ENCODE measurements at regions not wholly inside any gene's neighbourhood (a gene's known extent, or its start where the extent isn't known, plus 50 kb on each side); places are given as distances from the start of the nearest gene placed in this dataset.
"Not testable (repeated sequence)": the region's sequence is repeated elsewhere in the genome, so short reads cannot be mapped to it uniquely, and the experiment has no call there.

DNA sequence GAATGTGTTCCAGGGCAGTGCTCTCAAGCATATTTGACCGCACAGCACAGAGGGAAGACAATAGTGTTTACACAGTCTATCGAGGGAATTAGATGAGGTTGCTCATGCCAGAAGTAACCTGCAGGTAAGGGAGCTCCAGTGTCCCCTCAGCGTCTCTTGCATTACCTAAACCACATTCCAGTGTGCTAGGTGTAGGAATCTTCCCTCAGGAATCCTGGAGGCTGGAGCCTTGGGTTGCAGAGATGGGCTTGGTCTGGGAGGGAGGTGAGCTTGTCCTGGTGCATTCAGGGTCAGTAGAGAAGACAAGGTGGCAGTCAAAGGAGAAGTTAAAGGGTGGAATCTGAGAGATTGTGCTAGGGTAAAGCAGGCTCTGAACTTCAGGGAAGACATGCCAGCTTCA, 56.3 kb downstream of the SOX14 start:
- Mint-ChIP-seq H3K4me1 (ENCODE audit: low read depth) (no peaks in the 10 kb centered on the region), H3K36me3 (ENCODE audit: low read depth) (no peaks in the 10 kb centered on the region), H3K27ac (no peak overlapping the region), H3K27me3 (ENCODE audit: low read depth) (peaks cover 4% of the 10 kb centered on the region), H3K9me3 (peaks cover 2% of the 10 kb centered on the region), H3K4me3 (no peak overlapping the region)
- CTCF ChIA-PET, result no interaction called here
- intact Hi-C loops (cut with micrococcal nuclease), result no loop called here
- no peak for DNase-seq

DNA sequence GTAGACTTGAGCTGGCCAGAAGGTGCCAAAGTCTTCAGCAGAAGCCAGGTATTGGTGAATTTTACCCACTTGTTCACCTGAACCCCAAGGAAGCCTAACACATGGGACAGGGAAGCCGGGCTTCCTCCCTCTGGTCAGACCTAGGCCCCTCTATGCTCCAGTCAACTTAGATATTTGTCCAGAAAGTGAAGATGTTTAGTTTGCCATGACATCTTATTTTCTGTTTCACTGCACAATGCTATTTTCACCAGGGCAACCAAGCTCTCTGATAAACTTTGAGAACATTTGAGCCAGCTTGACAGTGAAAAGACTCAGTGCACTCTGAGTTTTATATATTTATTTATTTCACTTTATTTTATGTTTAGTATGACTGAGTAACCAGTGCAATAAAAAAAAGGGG, 71.0 kb downstream of the SOX14 start:
- Mint-ChIP-seq H3K9me3 (no peaks in the 10 kb centered on the region), H3K27ac (no peak overlapping the region), H3K27me3 (ENCODE audit: low read depth) (peaks cover 8% of the 10 kb centered on the region), H3K36me3 (ENCODE audit: low read depth) (no peaks in the 10 kb centered on the region), H3K4me1 (ENCODE audit: low read depth) (no peaks in the 10 kb centered on the region), H3K4me3 (no peak overlapping the region)
- CTCF ChIA-PET, result no interaction called here
- no peak for DNase-seq
- intact Hi-C loops (cut with micrococcal nuclease), result no loop called here

DNA sequence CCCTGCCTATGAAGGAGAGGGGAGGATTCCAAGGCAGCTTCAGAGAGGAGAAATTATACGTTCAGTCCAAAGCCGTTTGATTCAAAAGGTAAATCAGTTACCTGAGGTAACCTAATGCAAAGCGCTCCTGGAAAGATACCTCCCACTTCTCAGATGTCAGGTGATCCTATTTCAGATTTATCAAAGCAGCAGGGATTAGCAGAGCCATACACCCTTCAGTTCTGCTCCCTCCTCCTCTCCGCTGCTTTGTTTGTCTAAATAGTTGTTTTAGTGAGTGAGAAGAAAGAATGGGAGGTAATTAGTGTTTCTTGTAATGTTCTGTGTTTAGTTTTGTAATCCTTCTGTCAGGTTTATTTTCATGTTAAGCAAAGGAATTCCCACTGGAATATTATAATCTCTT, 81.1 kb downstream of the SOX14 start:
- H3K36me3 Mint-ChIP-seq (ENCODE audit: low read depth), result no peaks in the 10 kb centered on the region

DNA sequence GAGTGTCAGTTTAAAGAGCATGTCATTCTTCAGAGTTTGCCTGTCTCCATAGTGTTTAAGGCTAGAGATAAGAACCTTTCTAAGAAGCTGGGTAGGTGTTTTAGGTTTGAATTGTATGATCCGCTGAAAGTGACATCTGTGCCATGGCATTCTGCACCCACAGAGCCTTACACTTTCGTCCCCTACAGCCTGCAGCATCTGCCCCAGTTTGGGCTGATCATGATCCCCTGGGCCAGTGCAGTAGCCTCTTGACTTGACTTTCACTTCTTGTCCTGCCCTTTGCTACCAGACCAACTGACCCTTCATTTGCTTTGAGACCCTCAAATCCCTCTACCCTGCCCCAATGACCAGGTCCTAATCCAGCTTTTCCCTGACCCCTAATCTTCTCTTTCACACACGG, 81.6 kb downstream of the SOX14 start:
- CTCF ChIA-PET, result no interaction called here
- no peaks in the 10 kb centered on the region for H3K9me3 Mint-ChIP-seq
- no peak overlapping the region for H3K4me3 Mint-ChIP-seq
- no peak for DNase-seq
- no peak overlapping the region for H3K27ac Mint-ChIP-seq
- H3K36me3 Mint-ChIP-seq (ENCODE audit: low read depth), result no peaks in the 10 kb centered on the region
- peaks cover 12% of the 10 kb centered on the region for H3K27me3 Mint-ChIP-seq (ENCODE audit: low read depth)
- intact Hi-C loops (cut with micrococcal nuclease), result no loop called here
- no peaks in the 10 kb centered on the region for H3K4me1 Mint-ChIP-seq (ENCODE audit: low read depth)

More for the DNA sequence above, 81.1 kb downstream of the SOX14 start:
- H3K4me1 Mint-ChIP-seq (ENCODE audit: low read depth), result no peaks in the 10 kb centered on the region
- H3K9me3 Mint-ChIP-seq, result no peaks in the 10 kb centered on the region
- no peak for DNase-seq
- no peak overlapping the region for H3K4me3 Mint-ChIP-seq
- intact Hi-C loops (cut with micrococcal nuclease), result no loop called here
- CTCF ChIA-PET, result no interaction called here
- no peak overlapping the region for H3K27ac Mint-ChIP-seq
- H3K27me3 Mint-ChIP-seq (ENCODE audit: low read depth), result peaks cover 12% of the 10 kb centered on the region

DNA sequence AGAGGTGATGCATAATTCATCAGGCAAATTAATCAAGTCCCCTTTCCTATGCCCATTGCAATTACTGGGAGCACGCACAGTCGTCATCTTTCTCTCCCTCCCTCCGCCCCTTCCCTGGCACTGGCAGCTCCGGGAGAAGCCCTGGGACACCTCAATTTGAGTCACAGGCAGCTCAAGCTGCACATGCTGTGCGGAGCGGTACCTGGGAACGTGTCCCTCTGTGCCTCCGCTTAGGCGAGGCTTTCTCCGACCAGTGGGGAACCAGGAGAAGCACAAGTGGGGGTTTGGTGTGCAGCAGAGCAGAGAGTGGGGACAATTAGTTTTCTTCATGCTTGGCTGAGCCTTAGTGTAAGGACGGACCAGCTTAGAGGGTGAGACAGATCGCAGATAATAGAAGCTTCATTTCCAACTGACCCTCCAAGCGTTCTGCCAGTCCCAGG, 88.3 kb downstream of the SOX14 start:
- no peaks in the 10 kb centered on the region for H3K4me1 Mint-ChIP-seq (ENCODE audit: low read depth)
- H3K27ac Mint-ChIP-seq, result no peak overlapping the region
- no peak overlapping the region for H3K4me3 Mint-ChIP-seq
- intact Hi-C loops (cut with micrococcal nuclease), result no loop called here
- CTCF ChIA-PET, result interaction anchor here (0.9 kb wide), 1 partner anchor 9 kb away, joined by 3 read pairs; no protein-coding TSS in a partner anchor
- H3K9me3 Mint-ChIP-seq, result no peaks in the 10 kb centered on the region
- no peak for DNase-seq
- H3K36me3 Mint-ChIP-seq (ENCODE audit: low read depth), result no peaks in the 10 kb centered on the region
- peaks cover 8% of the 10 kb centered on the region for H3K27me3 Mint-ChIP-seq (ENCODE audit: low read depth)

DNA sequence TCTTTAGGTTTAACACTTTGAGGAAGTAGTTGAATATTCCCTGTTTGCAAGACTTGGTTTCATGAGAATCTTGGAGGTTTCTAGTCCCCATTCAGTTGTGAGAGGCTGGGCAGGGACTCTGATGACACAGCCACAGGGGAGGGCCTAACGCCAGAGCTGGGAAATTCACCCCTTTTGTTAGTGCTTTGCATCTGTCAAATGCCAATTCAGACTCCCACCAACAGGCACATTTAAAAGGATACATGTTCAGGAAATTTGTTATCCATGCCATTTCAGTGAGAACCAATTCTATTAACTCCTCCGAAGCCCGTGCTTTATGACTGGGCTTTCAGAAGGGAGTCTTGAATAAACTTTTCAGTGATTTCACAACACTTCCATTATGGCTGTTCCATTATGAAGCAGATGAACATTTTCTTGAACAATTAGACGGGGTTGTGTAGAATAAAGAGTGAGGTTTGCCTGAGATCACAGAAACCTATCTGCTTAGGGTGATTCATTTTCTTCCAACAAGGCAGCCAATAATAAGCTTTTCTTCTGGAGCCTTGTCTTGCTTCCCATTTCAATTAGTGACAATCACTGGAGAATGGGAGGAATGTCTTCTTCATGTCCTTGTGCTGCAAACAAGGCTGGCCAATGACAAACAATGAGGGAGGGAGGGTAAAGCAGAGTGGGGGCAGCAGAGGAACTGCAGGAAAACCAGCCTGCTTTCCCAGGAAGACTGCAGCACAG, 90.6 kb downstream of the SOX14 start:
- no peak for DNase-seq
- no peaks in the 10 kb centered on the region for H3K9me3 Mint-ChIP-seq
- H3K36me3 Mint-ChIP-seq (ENCODE audit: low read depth), result no peaks in the 10 kb centered on the region
- no peaks in the 10 kb centered on the region for H3K27me3 Mint-ChIP-seq (ENCODE audit: low read depth)
- H3K4me1 Mint-ChIP-seq (ENCODE audit: low read depth), result no peaks in the 10 kb centered on the region
- H3K4me3 Mint-ChIP-seq, result no peak overlapping the region
- intact Hi-C loops (cut with micrococcal nuclease), result no loop called here
- no peak overlapping the region for H3K27ac Mint-ChIP-seq
- CTCF ChIA-PET, result no interaction called here

DNA sequence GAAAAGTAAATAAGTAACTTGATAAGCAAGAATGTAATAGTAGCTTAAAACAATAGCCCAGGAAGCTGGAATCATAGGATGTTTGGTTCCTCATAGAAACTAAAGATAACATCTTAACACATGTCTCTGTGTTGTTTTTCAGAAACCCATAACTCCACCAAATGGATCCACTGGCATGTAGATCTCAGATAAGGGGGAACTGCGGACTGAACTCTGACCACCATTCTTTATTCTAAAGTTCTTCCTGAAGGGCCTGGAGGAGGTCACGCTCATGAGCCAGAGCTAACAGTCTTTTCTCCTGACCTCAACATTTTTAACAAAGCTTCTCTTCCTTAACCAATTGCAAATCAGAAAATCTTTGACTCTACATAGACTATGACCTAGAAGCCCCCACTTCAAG, 101.9 kb downstream of the SOX14 start:
- Mint-ChIP-seq H3K4me3 (no peak overlapping the region), H3K4me1 (ENCODE audit: low read depth) (no peaks in the 10 kb centered on the region), H3K27ac (no peak overlapping the region), H3K9me3 (peaks cover 4% of the 10 kb centered on the region), H3K27me3 (ENCODE audit: low read depth) (peaks cover 13% of the 10 kb centered on the region), H3K36me3 (ENCODE audit: low read depth) (no peaks in the 10 kb centered on the region)
- CTCF ChIA-PET, result no interaction called here
- no peak for DNase-seq
- intact Hi-C loops (cut with micrococcal nuclease), result no loop called here

DNA sequence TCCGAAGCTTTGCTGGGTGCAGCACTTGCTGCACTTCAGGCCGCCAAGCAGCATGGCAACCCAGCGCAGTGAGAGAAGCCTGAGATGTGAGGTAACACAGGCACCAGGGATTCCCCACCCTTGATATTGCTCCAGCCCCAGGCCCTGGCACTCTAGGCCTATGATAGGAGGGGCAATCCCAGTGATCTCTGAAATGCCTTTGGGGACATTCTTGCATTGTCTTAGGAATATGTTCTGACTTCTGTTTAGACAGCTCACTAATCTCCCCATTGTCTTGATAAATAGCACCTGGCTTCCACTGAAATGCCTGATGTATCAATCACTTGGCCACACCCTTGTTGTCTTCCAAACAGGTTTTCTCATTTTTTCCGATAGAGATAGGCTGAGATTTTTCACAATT, 102.8 kb downstream of the SOX14 start:
- Mint-ChIP-seq H3K9me3 (peaks cover 6% of the 10 kb centered on the region), H3K36me3 (ENCODE audit: low read depth) (no peaks in the 10 kb centered on the region), H3K27ac (no peak overlapping the region), H3K4me1 (ENCODE audit: low read depth) (no peaks in the 10 kb centered on the region), H3K27me3 (ENCODE audit: low read depth) (peaks cover 13% of the 10 kb centered on the region), H3K4me3 (no peak overlapping the region)
- CTCF ChIA-PET, result no interaction called here
- DNase-seq, result no peak
- intact Hi-C loops (cut with micrococcal nuclease), result no loop called here

DNA sequence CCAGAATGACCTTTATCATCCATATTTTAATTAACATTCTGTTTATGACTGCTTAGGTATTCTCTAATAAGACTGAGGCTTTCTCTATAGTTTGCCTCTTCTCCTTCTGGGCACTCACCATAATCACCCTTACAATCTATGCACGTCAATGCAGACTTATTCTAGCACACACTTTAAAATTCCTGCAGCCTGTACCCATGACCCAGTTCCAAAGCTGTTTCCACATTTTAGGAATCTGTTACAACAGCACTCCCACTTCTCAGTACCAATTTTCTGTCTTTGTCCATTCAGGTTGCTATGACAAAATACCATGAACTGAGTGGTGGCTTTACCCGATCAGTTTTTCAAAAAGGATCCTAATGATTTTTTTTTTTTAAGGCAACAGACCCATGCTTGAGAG, 103.5 kb downstream of the SOX14 start:
- no peak for DNase-seq
- intact Hi-C loops (cut with micrococcal nuclease), result no loop called here
- Mint-ChIP-seq H3K9me3 (peaks cover 6% of the 10 kb centered on the region), H3K27ac (no peak overlapping the region), H3K4me3 (no peak overlapping the region), H3K36me3 (ENCODE audit: low read depth) (no peaks in the 10 kb centered on the region), H3K27me3 (ENCODE audit: low read depth) (peaks cover 13% of the 10 kb centered on the region), H3K4me1 (ENCODE audit: low read depth) (no peaks in the 10 kb centered on the region)
- CTCF ChIA-PET, result no interaction called here

DNA sequence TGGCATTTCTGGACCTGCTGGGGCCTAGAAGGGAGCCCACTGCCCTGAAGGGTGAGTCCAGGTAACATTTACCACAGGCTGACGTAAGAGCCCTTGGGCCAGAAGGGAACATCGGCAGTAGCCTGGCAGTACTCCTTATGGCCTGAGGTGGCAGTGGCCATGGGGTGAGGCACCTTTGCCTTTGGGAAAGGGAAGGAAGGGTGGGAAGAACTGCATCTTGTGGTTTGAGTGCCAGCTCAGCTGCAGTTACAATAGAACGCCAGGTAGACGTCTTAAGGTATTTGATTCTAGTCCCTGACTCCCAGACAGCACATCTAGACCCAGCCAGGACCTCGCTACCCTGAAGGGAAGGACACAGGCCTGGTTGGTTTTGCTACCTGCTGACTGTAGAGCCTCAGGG, 104.9 kb downstream of the SOX14 start:
- intact Hi-C loops (cut with micrococcal nuclease), result no loop called here
- H3K4me1 Mint-ChIP-seq (ENCODE audit: low read depth), result no peaks in the 10 kb centered on the region
- H3K27ac Mint-ChIP-seq, result no peak overlapping the region
- DNase-seq, result no peak
- peaks cover 12% of the 10 kb centered on the region for H3K27me3 Mint-ChIP-seq (ENCODE audit: low read depth)
- no peak overlapping the region for H3K4me3 Mint-ChIP-seq
- H3K9me3 Mint-ChIP-seq, result peaks cover 6% of the 10 kb centered on the region
- CTCF ChIA-PET, result no interaction called here
- H3K36me3 Mint-ChIP-seq (ENCODE audit: low read depth), result no peaks in the 10 kb centered on the region

DNA sequence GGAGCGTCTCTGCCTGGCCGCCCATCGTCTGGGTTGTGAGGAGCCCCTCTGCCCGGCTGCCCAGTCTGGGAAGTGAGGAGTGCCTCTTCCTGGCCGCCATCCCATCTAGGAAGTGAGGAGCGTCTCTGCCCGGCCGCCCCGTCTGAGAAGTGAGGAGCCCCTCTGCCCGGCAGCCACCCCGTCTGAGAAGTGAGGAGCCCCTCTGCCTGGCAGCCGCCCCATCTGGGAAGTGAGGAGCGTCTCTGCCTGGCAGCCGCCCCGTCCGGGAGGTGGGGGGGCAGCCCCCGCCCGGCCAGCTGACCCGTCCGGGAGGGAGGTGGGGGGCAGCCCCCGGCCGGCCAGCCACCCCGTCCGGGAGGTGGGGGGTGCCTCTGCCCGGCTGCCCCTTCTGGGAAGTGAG, 108.5 kb downstream of the SOX14 start:
- H3K36me3 Mint-ChIP-seq (ENCODE audit: low read depth); DNase-seq; H3K27ac Mint-ChIP-seq; H3K4me1 Mint-ChIP-seq (ENCODE audit: low read depth); intact Hi-C loops (cut with micrococcal nuclease); H3K4me3 Mint-ChIP-seq; H3K27me3 Mint-ChIP-seq (ENCODE audit: low read depth): not testable (repeated sequence)
- peaks cover 19% of the 10 kb centered on the region for H3K9me3 Mint-ChIP-seq
- CTCF ChIA-PET, result interaction anchor here (1.0 kb wide), 1 partner anchor 196 kb away, joined by 3 read pairs; no protein-coding TSS in a partner anchor

DNA sequence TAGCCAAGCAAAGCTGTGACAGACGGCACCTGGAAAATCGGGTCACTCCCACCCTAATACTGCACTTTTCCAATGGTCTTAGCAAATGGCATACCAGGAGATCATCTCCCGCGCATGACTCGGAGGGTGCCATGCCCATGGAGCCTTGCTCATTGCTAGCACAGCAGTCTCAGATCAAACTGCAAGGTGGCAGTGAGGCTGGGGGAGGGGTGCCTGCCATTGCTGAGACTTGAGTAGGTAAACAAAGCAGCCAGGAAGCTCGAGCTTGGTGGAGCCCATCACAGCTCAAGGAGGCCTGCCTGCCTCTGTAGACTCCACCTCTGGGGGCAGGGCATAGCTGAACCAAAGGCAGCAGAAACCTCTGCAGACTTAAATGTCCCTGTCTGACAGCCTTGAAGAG, 113.1 kb upstream of the CLDN18 start:
- H3K27ac Mint-ChIP-seq; DNase-seq; H3K4me1 Mint-ChIP-seq (ENCODE audit: low read depth); H3K9me3 Mint-ChIP-seq; H3K4me3 Mint-ChIP-seq; CTCF ChIA-PET; H3K36me3 Mint-ChIP-seq (ENCODE audit: low read depth); intact Hi-C loops (cut with micrococcal nuclease): not testable (repeated sequence)
- H3K27me3 Mint-ChIP-seq (ENCODE audit: low read depth), result peaks cover 16% of the 10 kb centered on the region

DNA sequence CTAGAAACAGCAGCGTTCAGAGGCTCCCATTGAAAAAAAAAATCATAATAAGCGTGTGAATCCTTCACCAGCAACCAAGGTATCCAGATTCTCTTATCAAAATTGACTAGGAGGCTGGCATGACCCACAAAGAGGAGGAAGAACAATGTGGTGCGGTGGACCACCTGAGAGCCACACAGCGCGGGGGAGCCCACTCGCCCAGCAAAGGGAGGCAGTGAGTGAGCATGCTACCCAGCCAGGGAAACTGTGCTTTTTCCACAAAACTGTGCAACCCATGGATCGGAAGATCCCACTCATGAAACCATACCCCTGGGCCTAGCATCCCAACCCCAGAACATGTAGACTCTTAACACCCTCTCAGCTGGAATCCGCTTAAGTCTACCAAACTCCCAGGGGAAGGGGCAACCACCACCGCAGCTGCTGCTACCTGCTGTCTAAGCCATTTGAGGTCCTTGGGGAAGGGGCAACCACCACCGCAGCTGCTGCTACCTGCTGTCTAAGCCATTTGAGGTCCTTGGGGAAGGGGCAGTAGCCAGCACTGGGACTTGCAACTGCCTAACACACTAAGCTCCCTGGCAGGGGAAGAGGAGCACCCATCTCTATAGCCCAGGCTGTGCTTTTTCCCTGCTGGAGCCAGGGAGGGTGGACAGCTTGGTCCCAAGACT, 102.8 kb upstream of the CLDN18 start:
- Mint-ChIP-seq H3K4me3 (no peak overlapping the region), H3K9me3 (peaks cover 6% of the 10 kb centered on the region), H3K27me3 (ENCODE audit: low read depth) (peaks cover 2% of the 10 kb centered on the region), H3K36me3 (ENCODE audit: low read depth) (no peaks in the 10 kb centered on the region), H3K4me1 (ENCODE audit: low read depth) (no peaks in the 10 kb centered on the region), H3K27ac (no peak overlapping the region)
- intact Hi-C loops (cut with micrococcal nuclease), result no loop called here
- no peak for DNase-seq
- CTCF ChIA-PET, result no interaction called here
